Esophagus muscularis mucosa (tissue), 4 donors: ENCODE measurements at regions not wholly inside any gene's neighbourhood (a gene's known extent, or its start where the extent isn't known, plus 50 kb on each side); places are given as distances from the start of the nearest gene placed in this dataset.

Experiments used
- CTCF ChIP-seq, 3 experiments: fragments of 200-600 bp in 2 of 3; fragments of 450-650 bp in 1 of 3; sonication (generic) in 2 of 3; IDR thresholded peaks; one replicate each; pipeline ENCODE4 v1.5.1; 2017 to 2019; ENCODE audit warnings: antibody characterized with exemption in 3 of 3, mild to moderate bottlenecking in 2 of 3, moderate library complexity in 1 of 3
- EP300 ChIP-seq: sonication (generic); formaldehyde crosslinking; IDR thresholded peaks from one replicate; pipeline ENCODE4 v1.6.1; 2017; ENCODE audit warnings: antibody characterized with exemption
- POLR2A ChIP-seq: fragments of 450-650 bp; IDR thresholded peaks from one replicate; pipeline ENCODE4 v1.6.1; 2017; ENCODE audit warnings: antibody characterized with exemption, moderate library complexity, mild to moderate bottlenecking, low read depth

- TF ChIP-seq POLR2A (no peak), CTCF (IDR thresholded peaks at IDR 0.05) (no peak), EP300 (no peak)
Observed at GRCh38 chr15:62826561-62826960, 216.0 kb upstream of the TPM1 start.
